ENCODE measurements at regions not wholly inside any gene's neighbourhood (a gene's known extent, or its start where the extent isn't known, plus 50 kb on each side); places are given as distances from the start of the nearest gene placed in this dataset.
A peak's percentile ranks its signal among the peaks of the same experiment; 100 is the strongest.
"Not testable (repeated sequence)": the region's sequence is repeated elsewhere in the genome, so short reads cannot be mapped to it uniquely, and the experiment has no call there.

DNA sequence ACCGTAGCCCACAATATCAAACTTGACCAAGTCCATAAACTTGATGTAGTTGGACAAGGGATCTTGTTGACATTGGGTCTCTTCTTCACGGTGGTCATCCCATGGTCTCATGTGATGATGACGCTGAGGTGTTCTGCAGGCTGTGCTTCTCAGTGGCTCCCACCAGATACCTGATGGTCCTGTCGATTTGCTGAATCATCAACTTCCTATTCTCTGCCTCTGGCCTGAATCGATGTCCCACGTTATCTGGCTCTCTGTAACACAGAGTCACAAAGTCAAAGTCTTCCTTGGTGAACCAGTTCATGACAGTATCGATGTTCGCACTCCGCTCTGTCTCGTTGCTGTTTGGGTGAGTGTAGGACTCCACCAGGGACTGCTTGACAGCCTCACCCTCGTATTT lies 217.2 kb upstream of the FRG2C start:
- H3K4me3 ChIP-seq (ENCODE audit: low read length in 2 of 2); CTCF ChIA-PET (ENCODE audit: partially characterized antibody); H3K36me3 ChIP-seq (ENCODE audit: insufficient read depth, low read length); DNase-seq; intact Hi-C loops (cut with micrococcal nuclease); POLR2A ChIA-PET (ENCODE audit: partially characterized antibody); H3K27me3 ChIP-seq (ENCODE audit: insufficient read depth, low read length); H3K4me1 Mint-ChIP-seq; H3K27ac ChIP-seq (ENCODE audit: low read depth, low read length); H3K4me1 ChIP-seq (ENCODE audit: insufficient read depth, low read length); H3K27ac Mint-ChIP-seq; H3K27me3 Mint-ChIP-seq; H3K9me3 ChIP-seq (ENCODE audit: control insufficient read depth in 1 of 2, low read length in 2 of 2); H3K9me3 Mint-ChIP-seq; H3K4me3 Mint-ChIP-seq: not testable (repeated sequence)
- peaks cover 0 to 11% of the 10 kb centered on the region in 2 donors for H3K36me3 Mint-ChIP-seq

GRCh38 chr3:75453328-75453727 lies 210.8 kb upstream of the FRG2C start:
- H3K27me3 Mint-ChIP-seq; H3K9me3 Mint-ChIP-seq; H3K4me3 ChIP-seq (ENCODE audit: low read length in 2 of 2); CTCF ChIA-PET (ENCODE audit: partially characterized antibody); H3K4me1 ChIP-seq (ENCODE audit: insufficient read depth, low read length); intact Hi-C loops (cut with micrococcal nuclease); DNase-seq; H3K36me3 ChIP-seq (ENCODE audit: insufficient read depth, low read length); H3K9me3 ChIP-seq (ENCODE audit: control insufficient read depth in 1 of 2, low read length in 2 of 2); H3K27ac Mint-ChIP-seq; H3K36me3 Mint-ChIP-seq; POLR2A ChIA-PET (ENCODE audit: partially characterized antibody); H3K4me1 Mint-ChIP-seq; H3K4me3 Mint-ChIP-seq; H3K27ac ChIP-seq (ENCODE audit: low read depth, low read length); H3K27me3 ChIP-seq (ENCODE audit: insufficient read depth, low read length): not testable (repeated sequence)

DNA sequence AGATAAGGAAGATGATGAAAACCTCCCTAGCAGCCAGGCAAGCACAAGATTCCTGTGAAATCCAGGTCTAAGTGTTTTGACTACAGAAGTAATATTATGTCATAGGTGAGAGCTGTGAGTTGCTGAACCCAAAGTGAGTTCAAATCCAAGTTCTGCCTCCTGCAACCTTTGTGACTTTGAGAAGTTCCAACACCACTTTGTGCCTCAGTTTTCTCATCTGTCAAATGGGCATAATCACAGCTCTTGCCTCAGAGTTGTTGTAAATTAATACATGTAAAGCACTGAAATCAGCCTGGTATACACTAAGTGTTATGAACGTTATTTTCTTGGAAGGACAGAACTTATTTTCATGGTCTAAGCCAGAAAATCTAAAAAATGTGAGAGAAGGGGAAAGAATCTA lies 210.3 kb upstream of the FRG2C start:
- H3K4me3 Mint-ChIP-seq; CTCF ChIA-PET (ENCODE audit: partially characterized antibody); H3K27ac ChIP-seq (ENCODE audit: low read depth, low read length); intact Hi-C loops (cut with micrococcal nuclease); H3K9me3 Mint-ChIP-seq; H3K4me3 ChIP-seq (ENCODE audit: low read length in 2 of 2); H3K36me3 ChIP-seq (ENCODE audit: insufficient read depth, low read length); H3K4me1 Mint-ChIP-seq; H3K27me3 Mint-ChIP-seq; H3K27me3 ChIP-seq (ENCODE audit: insufficient read depth, low read length); H3K4me1 ChIP-seq (ENCODE audit: insufficient read depth, low read length); H3K36me3 Mint-ChIP-seq; H3K9me3 ChIP-seq (ENCODE audit: control insufficient read depth in 1 of 2, low read length in 2 of 2); POLR2A ChIA-PET (ENCODE audit: partially characterized antibody); H3K27ac Mint-ChIP-seq; DNase-seq: not testable (repeated sequence)

- intact Hi-C loops (cut with micrococcal nuclease); H3K36me3 Mint-ChIP-seq; H3K4me1 Mint-ChIP-seq; H3K36me3 ChIP-seq (ENCODE audit: insufficient read depth, low read length); H3K27me3 Mint-ChIP-seq; POLR2A ChIA-PET (ENCODE audit: partially characterized antibody); DNase-seq; H3K4me3 Mint-ChIP-seq; H3K27ac ChIP-seq (ENCODE audit: low read depth, low read length); CTCF ChIA-PET (ENCODE audit: partially characterized antibody); H3K9me3 ChIP-seq (ENCODE audit: control insufficient read depth in 1 of 2, low read length in 2 of 2); H3K4me1 ChIP-seq (ENCODE audit: insufficient read depth, low read length); H3K27ac Mint-ChIP-seq; H3K27me3 ChIP-seq (ENCODE audit: insufficient read depth, low read length); H3K4me3 ChIP-seq (ENCODE audit: low read length in 2 of 2); H3K9me3 Mint-ChIP-seq: not testable (repeated sequence)
These were observed 189.6 kb upstream of the FRG2C start for GRCh38 chr3:75474530-75474929.

DNA sequence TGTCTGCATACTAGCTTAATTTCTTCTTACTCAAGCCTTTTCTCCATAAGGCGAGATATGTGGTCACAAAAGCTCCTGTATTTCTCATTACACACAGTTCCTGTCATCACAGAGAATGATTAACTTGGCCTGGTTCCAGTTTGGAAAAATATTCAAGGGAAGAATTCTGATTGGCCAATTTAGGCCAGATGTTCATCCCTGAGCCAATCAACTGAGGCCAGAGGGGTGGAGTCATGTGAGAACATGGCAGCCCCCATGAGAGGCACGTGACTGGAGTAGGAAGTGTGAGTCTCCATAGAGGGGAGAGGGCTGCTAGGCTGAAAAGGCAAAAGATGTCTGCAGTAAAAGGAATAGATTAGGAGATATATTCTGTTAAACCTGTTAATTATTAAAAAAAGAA lies 167.5 kb upstream of the FRG2C start:
- H3K4me3 ChIP-seq (ENCODE audit: low read length in 2 of 2); DNase-seq; H3K27me3 Mint-ChIP-seq; H3K4me3 Mint-ChIP-seq; H3K4me1 Mint-ChIP-seq; H3K27ac ChIP-seq (ENCODE audit: low read depth, low read length); CTCF ChIA-PET (ENCODE audit: partially characterized antibody); H3K9me3 ChIP-seq (ENCODE audit: control insufficient read depth in 1 of 2, low read length in 2 of 2); H3K4me1 ChIP-seq (ENCODE audit: insufficient read depth, low read length); POLR2A ChIA-PET (ENCODE audit: partially characterized antibody); H3K36me3 ChIP-seq (ENCODE audit: insufficient read depth, low read length); intact Hi-C loops (cut with micrococcal nuclease); H3K27me3 ChIP-seq (ENCODE audit: insufficient read depth, low read length); H3K27ac Mint-ChIP-seq: not testable (repeated sequence)
- Mint-ChIP-seq H3K36me3 (peaks cover 0 to 11% of the 10 kb centered on the region in 2 donors), H3K9me3 (peaks cover 0 to 57% (median 32%) of the 10 kb centered on the region in 8 donors)

DNA sequence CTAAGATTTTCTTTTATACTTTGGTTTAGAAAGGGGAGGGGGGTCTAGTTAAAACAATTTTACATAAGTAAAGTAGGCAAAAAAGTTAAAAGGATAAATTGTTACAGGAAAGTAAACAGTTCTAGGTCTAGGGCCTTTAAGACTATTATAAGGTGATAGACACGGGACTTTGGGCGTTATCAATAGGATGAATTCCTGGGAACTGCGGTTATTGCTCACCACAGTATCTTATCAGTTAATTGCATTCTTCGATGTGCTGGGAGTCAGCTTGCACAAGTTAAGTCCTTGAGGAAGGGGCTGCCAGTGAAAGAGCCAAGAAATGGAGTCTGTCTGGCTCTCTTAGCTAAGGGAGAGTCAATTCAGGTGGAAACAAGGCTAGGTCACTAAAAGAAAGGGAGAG lies 163.8 kb upstream of the FRG2C start:
- POLR2A ChIA-PET (ENCODE audit: partially characterized antibody); H3K27ac Mint-ChIP-seq; H3K4me3 ChIP-seq (ENCODE audit: low read length in 2 of 2); H3K9me3 ChIP-seq (ENCODE audit: control insufficient read depth in 1 of 2, low read length in 2 of 2); H3K27ac ChIP-seq (ENCODE audit: low read depth, low read length); CTCF ChIA-PET (ENCODE audit: partially characterized antibody); H3K4me1 ChIP-seq (ENCODE audit: insufficient read depth, low read length); DNase-seq; H3K4me1 Mint-ChIP-seq; H3K27me3 ChIP-seq (ENCODE audit: insufficient read depth, low read length); H3K27me3 Mint-ChIP-seq; H3K4me3 Mint-ChIP-seq; H3K36me3 ChIP-seq (ENCODE audit: insufficient read depth, low read length); intact Hi-C loops (cut with micrococcal nuclease): not testable (repeated sequence)
- Mint-ChIP-seq H3K36me3 (peaks cover 0 to 16% of the 10 kb centered on the region in 2 donors), H3K9me3 (peaks cover 5 to 58% (median 46%) of the 10 kb centered on the region in 8 donors)

- H3K36me3 Mint-ChIP-seq; CTCF ChIA-PET (ENCODE audit: partially characterized antibody); intact Hi-C loops (cut with micrococcal nuclease); H3K4me1 Mint-ChIP-seq; POLR2A ChIA-PET (ENCODE audit: partially characterized antibody); H3K27me3 ChIP-seq (ENCODE audit: insufficient read depth, low read length); H3K27me3 Mint-ChIP-seq; H3K36me3 ChIP-seq (ENCODE audit: insufficient read depth, low read length); H3K4me1 ChIP-seq (ENCODE audit: insufficient read depth, low read length); H3K9me3 ChIP-seq (ENCODE audit: control insufficient read depth in 1 of 2, low read length in 2 of 2); H3K4me3 ChIP-seq (ENCODE audit: low read length in 2 of 2); H3K27ac ChIP-seq (ENCODE audit: low read depth, low read length); DNase-seq: not testable (repeated sequence)
- H3K27ac Mint-ChIP-seq = peak overlapping the region in 1 of 7 donors; percentile 42
- peaks cover 5 to 63% (median 44%) of the 10 kb centered on the region in 8 donors for H3K9me3 Mint-ChIP-seq
- H3K4me3 Mint-ChIP-seq = peak overlapping the region in 1 of 8 donors; percentile 25
These were observed 162.0 kb upstream of the FRG2C start for GRCh38 chr3:75502171-75502570.

Data from CD4-positive, alpha-beta memory T cell (primary cell).